ENCODE measurements at regions not wholly inside any gene's neighbourhood (a gene's known extent, or its start where the extent isn't known, plus 50 kb on each side); places are given as distances from the start of the nearest gene placed in this dataset.

- no peak for ATAC-seq (replicated peaks in 1 of 4)
- ChIA-PET CTCF (no interaction called here), POLR2A (no interaction called here)
- no peaks in the 10 kb centered on the region for H3K27me3 ChIP-seq (replicated peaks in 1 of 2; ENCODE audit: control insufficient read depth in 2 of 2, extremely low read depth in 1 of 2, insufficient read depth in 2 of 2, low read length in 1 of 2)
- Mint-ChIP-seq H3K27me3 (no peaks in the 10 kb centered on the region), H3K9me3 (peaks cover 0 to 11% (median 4%) of the 10 kb centered on the region in 3 donors), H3K4me3 (no peak overlapping the region), H3K36me3 (no peaks in the 10 kb centered on the region), H3K27ac (no peak overlapping the region), H3K4me1 (no peaks in the 10 kb centered on the region)
- H3K36me3 ChIP-seq (ENCODE audit: control insufficient read depth in 2 of 2, extremely low read depth in 1 of 2, insufficient read depth in 1 of 2, low read length in 1 of 2), result no peaks in the 10 kb centered on the region
- DNase-seq, result no peak
- no peaks in the 10 kb centered on the region for H3K4me1 ChIP-seq (ENCODE audit: control insufficient read depth in 1 of 2, extremely low read depth in 1 of 2, insufficient read depth in 2 of 2, low read length in 2 of 2)
- H3K27ac ChIP-seq (ENCODE audit: low read length), result no peak overlapping the region
- H3K4me3 ChIP-seq (ENCODE audit: control insufficient read depth in 1 of 2, extremely low read depth in 1 of 2, low read length in 1 of 2), result no peak overlapping the region
- 39% methylated on average over 2 of the region's 9 CpGs for WGBS (ENCODE audit: insufficient coverage)
- no peaks in the 10 kb centered on the region for H3K9me3 ChIP-seq
These were observed 556.1 kb downstream of the CMPK2 start for GRCh38 chr2:6309415-6310255.

GRCh38 chr2:6310256-6311215, 555.2 kb downstream of the CMPK2 start:
- H3K36me3 Mint-ChIP-seq, result no peaks in the 10 kb centered on the region
- Histone ChIP-seq H3K4me1 (ENCODE audit: control insufficient read depth in 1 of 2, extremely low read depth in 1 of 2, insufficient read depth in 2 of 2, low read length in 2 of 2) (no peaks in the 10 kb centered on the region), H3K36me3 (ENCODE audit: control insufficient read depth in 2 of 2, extremely low read depth in 1 of 2, insufficient read depth in 1 of 2, low read length in 1 of 2) (no peaks in the 10 kb centered on the region), H3K9me3 (no peaks in the 10 kb centered on the region), H3K27me3 (replicated peaks in 1 of 2; ENCODE audit: control insufficient read depth in 2 of 2, extremely low read depth in 1 of 2, insufficient read depth in 2 of 2, low read length in 1 of 2) (no peaks in the 10 kb centered on the region), H3K27ac (ENCODE audit: low read length) (no peak overlapping the region), H3K4me3 (ENCODE audit: control insufficient read depth in 1 of 2, extremely low read depth in 1 of 2, low read length in 1 of 2) (no peak overlapping the region)
- DNase-seq, result no peak
- POLR2A ChIA-PET, result no interaction called here
- peak in 1 of 4 experiments; percentile 31 for ATAC-seq (replicated peaks in 1 of 4)
- no peaks in the 10 kb centered on the region for H3K27me3 Mint-ChIP-seq
- no peak overlapping the region for H3K4me3 Mint-ChIP-seq
- CTCF ChIA-PET, result interaction anchor here in 1 of 2 donors (1.4 kb wide), 1 partner anchor 9 kb away, joined by 3 read pairs; no protein-coding TSS in a partner anchor
- H3K4me1 Mint-ChIP-seq, result no peaks in the 10 kb centered on the region
- H3K27ac Mint-ChIP-seq, result no peak overlapping the region
- peaks cover 0 to 11% (median 4%) of the 10 kb centered on the region in 3 donors for H3K9me3 Mint-ChIP-seq
- WGBS (ENCODE audit: insufficient coverage), result 23% methylated on average over 8 of the region's 16 CpGs

- Mint-ChIP-seq H3K9me3 (peaks cover 0 to 5% (median 4%) of the 10 kb centered on the region in 3 donors), H3K36me3 (no peaks in the 10 kb centered on the region), H3K4me3 (no peak overlapping the region), H3K27me3 (no peaks in the 10 kb centered on the region), H3K4me1 (no peaks in the 10 kb centered on the region), H3K27ac (no peak overlapping the region)
- ATAC-seq (replicated peaks in 1 of 4) (no peak), DNase-seq (no peak)
- Histone ChIP-seq H3K9me3 (no peaks in the 10 kb centered on the region), H3K27ac (ENCODE audit: low read length) (no peak overlapping the region), H3K36me3 (ENCODE audit: control insufficient read depth in 2 of 2, extremely low read depth in 1 of 2, insufficient read depth in 1 of 2, low read length in 1 of 2) (no peaks in the 10 kb centered on the region), H3K4me3 (ENCODE audit: control insufficient read depth in 1 of 2, extremely low read depth in 1 of 2, low read length in 1 of 2) (no peak overlapping the region), H3K27me3 (replicated peaks in 1 of 2; ENCODE audit: control insufficient read depth in 2 of 2, extremely low read depth in 1 of 2, insufficient read depth in 2 of 2, low read length in 1 of 2) (no peaks in the 10 kb centered on the region), H3K4me1 (ENCODE audit: control insufficient read depth in 1 of 2, extremely low read depth in 1 of 2, insufficient read depth in 2 of 2, low read length in 2 of 2) (no peaks in the 10 kb centered on the region)
- WGBS (ENCODE audit: insufficient coverage), result no CpG with 5 or more reads among the region's 6 CpGs
- ChIA-PET CTCF (no interaction called here), POLR2A (no interaction called here)
These were observed 553.3 kb downstream of the CMPK2 start for GRCh38 chr2:6312367-6312766.

GRCh38 chr2:6314218-6314960, 551.3 kb downstream of the CMPK2 start:
- no peak overlapping the region for H3K4me3 ChIP-seq (ENCODE audit: control insufficient read depth in 1 of 2, extremely low read depth in 1 of 2, low read length in 1 of 2)
- Mint-ChIP-seq H3K4me3 (no peak overlapping the region), H3K27ac (no peak overlapping the region), H3K9me3 (peaks cover 0 to 7% (median 4%) of the 10 kb centered on the region in 3 donors), H3K27me3 (no peaks in the 10 kb centered on the region), H3K36me3 (no peaks in the 10 kb centered on the region), H3K4me1 (no peaks in the 10 kb centered on the region)
- DNase-seq, result no peak
- H3K27me3 ChIP-seq (replicated peaks in 1 of 2; ENCODE audit: control insufficient read depth in 2 of 2, extremely low read depth in 1 of 2, insufficient read depth in 2 of 2, low read length in 1 of 2), result no peaks in the 10 kb centered on the region
- ChIA-PET POLR2A (no interaction called here), CTCF (no interaction called here)
- no peaks in the 10 kb centered on the region for H3K36me3 ChIP-seq (ENCODE audit: control insufficient read depth in 2 of 2, extremely low read depth in 1 of 2, insufficient read depth in 1 of 2, low read length in 1 of 2)
- WGBS (ENCODE audit: insufficient coverage), result 44% methylated on average over 2 of the region's 4 CpGs
- H3K9me3 ChIP-seq, result no peaks in the 10 kb centered on the region
- ATAC-seq (replicated peaks in 1 of 4), result no peak
- no peaks in the 10 kb centered on the region for H3K4me1 ChIP-seq (ENCODE audit: control insufficient read depth in 1 of 2, extremely low read depth in 1 of 2, insufficient read depth in 2 of 2, low read length in 2 of 2)
- H3K27ac ChIP-seq (ENCODE audit: low read length), result no peak overlapping the region

GRCh38 chr2:6325616-6326015, 540.1 kb downstream of the CMPK2 start:
- POLR2A ChIA-PET, result no interaction called here
- Mint-ChIP-seq H3K9me3 (peaks cover 2 to 24% (median 24%) of the 10 kb centered on the region in 3 donors), H3K4me3 (no peak overlapping the region), H3K27ac (no peak overlapping the region), H3K27me3 (no peaks in the 10 kb centered on the region), H3K36me3 (no peaks in the 10 kb centered on the region), H3K4me1 (no peaks in the 10 kb centered on the region)
- H3K36me3 ChIP-seq (ENCODE audit: control insufficient read depth in 2 of 2, extremely low read depth in 1 of 2, insufficient read depth in 1 of 2, low read length in 1 of 2), result no peaks in the 10 kb centered on the region
- DNase-seq, result no peak
- H3K27me3 ChIP-seq (replicated peaks in 1 of 2; ENCODE audit: control insufficient read depth in 2 of 2, extremely low read depth in 1 of 2, insufficient read depth in 2 of 2, low read length in 1 of 2), result no peaks in the 10 kb centered on the region
- H3K27ac ChIP-seq (ENCODE audit: low read length), result no peak overlapping the region
- no peaks in the 10 kb centered on the region for H3K9me3 ChIP-seq
- no peaks in the 10 kb centered on the region for H3K4me1 ChIP-seq (ENCODE audit: control insufficient read depth in 1 of 2, extremely low read depth in 1 of 2, insufficient read depth in 2 of 2, low read length in 2 of 2)
- H3K4me3 ChIP-seq (ENCODE audit: control insufficient read depth in 1 of 2, extremely low read depth in 1 of 2, low read length in 1 of 2), result no peak overlapping the region
- no peak for ATAC-seq (replicated peaks in 1 of 4)
- WGBS (ENCODE audit: insufficient coverage), result 100% methylated on average over 4 of the region's 9 CpGs
- CTCF ChIA-PET, result no interaction called here

GRCh38 chr2:6326958-6327357, 538.7 kb downstream of the CMPK2 start:
- H3K4me1 ChIP-seq (ENCODE audit: control insufficient read depth in 1 of 2, extremely low read depth in 1 of 2, insufficient read depth in 2 of 2, low read length in 2 of 2), result no peaks in the 10 kb centered on the region
- Mint-ChIP-seq H3K27ac (no peak overlapping the region), H3K4me3 (no peak overlapping the region), H3K36me3 (no peaks in the 10 kb centered on the region), H3K9me3 (peaks cover 2 to 23% (median 23%) of the 10 kb centered on the region in 3 donors), H3K4me1 (no peaks in the 10 kb centered on the region), H3K27me3 (no peaks in the 10 kb centered on the region)
- no peak overlapping the region for H3K4me3 ChIP-seq (ENCODE audit: control insufficient read depth in 1 of 2, extremely low read depth in 1 of 2, low read length in 1 of 2)
- no peaks in the 10 kb centered on the region for H3K9me3 ChIP-seq
- no peak for DNase-seq
- ChIA-PET POLR2A (no interaction called here), CTCF (no interaction called here)
- WGBS (ENCODE audit: insufficient coverage), result 40% methylated on average over 1 of the region's 3 CpGs
- ATAC-seq (replicated peaks in 1 of 4), result no peak
- no peak overlapping the region for H3K27ac ChIP-seq (ENCODE audit: low read length)
- H3K27me3 ChIP-seq (replicated peaks in 1 of 2; ENCODE audit: control insufficient read depth in 2 of 2, extremely low read depth in 1 of 2, insufficient read depth in 2 of 2, low read length in 1 of 2), result no peaks in the 10 kb centered on the region
- no peaks in the 10 kb centered on the region for H3K36me3 ChIP-seq (ENCODE audit: control insufficient read depth in 2 of 2, extremely low read depth in 1 of 2, insufficient read depth in 1 of 2, low read length in 1 of 2)
